ENCODE measurements at regions not wholly inside any gene's neighbourhood (a gene's known extent, or its start where the extent isn't known, plus 50 kb on each side); places are given as distances from the start of the nearest gene placed in this dataset.

GRCh38 chr14:95395098-95395737 is 75.5 kb upstream of the CLMN start:
- Histone ChIP-seq H3K9me3 (peaks cover 0 to 5% (median 0%) of the 10 kb centered on the region in 4 donors), H3K27ac (replicated peaks in 1 of 4) (no peak overlapping the region), H3K36me3 (no peaks in the 10 kb centered on the region), H3K27me3 (peaks cover 0 to 2% (median 0%) of the 10 kb centered on the region in 4 donors), H3K4me1 (peaks cover 0 to 2% (median 0%) of the 10 kb centered on the region in 4 donors), H3K4me3 (no peak overlapping the region)
- WGBS, result 74% methylated on average over 6 of the region's 6 CpGs
- intact Hi-C loops (cut with DNase I), result no loop called here
- no peak for DNase-seq (ENCODE audit: extremely low spot score)
- TF ChIP-seq EP300 (IDR thresholded peaks at IDR 0.05) (no peak), POLR2A (IDR thresholded peaks at IDR 0.05; ENCODE audit: low read depth) (no peak), POLR2AphosphoS5 (IDR thresholded peaks at IDR 0.05) (no peak), CTCF (IDR thresholded peaks at IDR 0.05) (no peak)

- intact Hi-C loops (cut with DNase I), result no loop called here
- no peak for DNase-seq (ENCODE audit: extremely low spot score)
- peaks cover 0 to 9% (median 0%) of the 10 kb centered on the region in 4 donors for H3K27me3 ChIP-seq
- peaks cover 0 to 6% (median 0%) of the 10 kb centered on the region in 4 donors for H3K4me1 ChIP-seq
- no peaks in the 10 kb centered on the region for H3K36me3 ChIP-seq
- no peak overlapping the region for H3K4me3 ChIP-seq
- 62% methylated on average over 3 of the region's 3 CpGs for WGBS
- peaks cover 0 to 5% (median 0%) of the 10 kb centered on the region in 4 donors for H3K9me3 ChIP-seq
- no peak for TF ChIP-seq POLR2AphosphoS5 (IDR thresholded peaks at IDR 0.05)
- TF ChIP-seq CTCF (IDR thresholded peaks at IDR 0.05), result no peak
- TF ChIP-seq POLR2A (IDR thresholded peaks at IDR 0.05; ENCODE audit: low read depth), result no peak
- TF ChIP-seq EP300 (IDR thresholded peaks at IDR 0.05), result no peak
- no peak overlapping the region for H3K27ac ChIP-seq (replicated peaks in 1 of 4)
Observed at GRCh38 chr14:95394297-95395097, 74.8 kb upstream of the CLMN start.

- peaks cover 0 to 5% (median 0%) of the 10 kb centered on the region in 4 donors for H3K9me3 ChIP-seq
- intact Hi-C loops (cut with DNase I), result no loop called here
- H3K4me1 ChIP-seq, result peaks cover 0 to 16% (median 6%) of the 10 kb centered on the region in 4 donors
- no peak for DNase-seq (ENCODE audit: extremely low spot score)
- TF ChIP-seq CTCF (IDR thresholded peaks at IDR 0.05) (no peak), POLR2A (IDR thresholded peaks at IDR 0.05; ENCODE audit: low read depth) (no peak), POLR2AphosphoS5 (IDR thresholded peaks at IDR 0.05) (no peak), EP300 (IDR thresholded peaks at IDR 0.05) (no peak)
- WGBS, result 78% methylated on average over 5 of the region's 5 CpGs
- peaks cover 0 to 11% (median 0%) of the 10 kb centered on the region in 4 donors for H3K27me3 ChIP-seq
- no peaks in the 10 kb centered on the region for H3K36me3 ChIP-seq
- no peak overlapping the region for H3K27ac ChIP-seq (replicated peaks in 1 of 4)
- H3K4me3 ChIP-seq, result no peak overlapping the region
Observed at GRCh38 chr14:95392841-95393240, 73.1 kb upstream of the CLMN start.

GRCh38 chr14:95391331-95391730 is 71.6 kb upstream of the CLMN start:
- Histone ChIP-seq H3K9me3 (peaks cover 0 to 5% (median 0%) of the 10 kb centered on the region in 4 donors), H3K27ac (replicated peaks in 1 of 4) (no peak overlapping the region), H3K4me3 (no peak overlapping the region)

More at GRCh38 chr14:95391331-95391730, 71.6 kb upstream of the CLMN start:
- Histone ChIP-seq H3K27me3 (peaks cover 0 to 15% (median 0%) of the 10 kb centered on the region in 4 donors), H3K36me3 (no peaks in the 10 kb centered on the region), H3K4me1 (peaks cover 0 to 16% (median 6%) of the 10 kb centered on the region in 4 donors)
- intact Hi-C loops (cut with DNase I), result no loop called here
- no peak for DNase-seq (ENCODE audit: extremely low spot score)
- TF ChIP-seq POLR2A (IDR thresholded peaks at IDR 0.05; ENCODE audit: low read depth) (no peak), CTCF (IDR thresholded peaks at IDR 0.05) (no peak), POLR2AphosphoS5 (IDR thresholded peaks at IDR 0.05) (no peak), EP300 (IDR thresholded peaks at IDR 0.05) (no peak)
- 48% methylated on average over 2 of the region's 2 CpGs for WGBS
